ENCODE measurements at regions not wholly inside any gene's neighbourhood (a gene's known extent, or its start where the extent isn't known, plus 50 kb on each side); places are given as distances from the start of the nearest gene placed in this dataset.

- DNase-seq, result no peak
- Histone ChIP-seq H3K9me3 (replicated peaks) (no peaks in the 10 kb centered on the region), H3K4me3 (no peak overlapping the region), H3K4me1 (no peaks in the 10 kb centered on the region), H3K27me3 (ENCODE audit: low read depth) (no peaks in the 10 kb centered on the region), H3K36me3 (no peaks in the 10 kb centered on the region), H3K27ac (replicated peaks) (no peak overlapping the region)
- TF ChIP-seq CTCF (IDR thresholded peaks at IDR 0.05; ENCODE audit: borderline replicate concordance), result no peak
- intact Hi-C loops (cut with micrococcal nuclease), result no loop called here
These were observed 480.0 kb downstream of the ZNF536 start for GRCh38 chr19:30852168-30852567.

- H3K4me1 ChIP-seq, result no peaks in the 10 kb centered on the region
- H3K27ac ChIP-seq (replicated peaks), result no peak overlapping the region
- H3K9me3 ChIP-seq (replicated peaks), result no peaks in the 10 kb centered on the region
- DNase-seq, result no peak
- H3K4me3 ChIP-seq, result no peak overlapping the region
- H3K27me3 ChIP-seq (ENCODE audit: low read depth), result no peaks in the 10 kb centered on the region
- intact Hi-C loops (cut with micrococcal nuclease), result no loop called here
- no peak for TF ChIP-seq CTCF (IDR thresholded peaks at IDR 0.05; ENCODE audit: borderline replicate concordance)
- H3K36me3 ChIP-seq, result no peaks in the 10 kb centered on the region
These were observed 479.5 kb downstream of the ZNF536 start for GRCh38 chr19:30851646-30852045.

- no peak for DNase-seq
- H3K4me3 ChIP-seq, result no peak overlapping the region
- no peaks in the 10 kb centered on the region for H3K36me3 ChIP-seq
- H3K9me3 ChIP-seq (replicated peaks), result no peaks in the 10 kb centered on the region
- TF ChIP-seq CTCF (IDR thresholded peaks at IDR 0.05; ENCODE audit: borderline replicate concordance), result no peak
- intact Hi-C loops (cut with micrococcal nuclease), result no loop called here
- H3K4me1 ChIP-seq, result no peaks in the 10 kb centered on the region
- no peaks in the 10 kb centered on the region for H3K27me3 ChIP-seq (ENCODE audit: low read depth)
- no peak overlapping the region for H3K27ac ChIP-seq (replicated peaks)
These were observed 476.6 kb downstream of the ZNF536 start for GRCh38 chr19:30848636-30849425.

- no peaks in the 10 kb centered on the region for H3K27me3 ChIP-seq (ENCODE audit: low read depth)
- intact Hi-C loops (cut with micrococcal nuclease), result no loop called here
- no peaks in the 10 kb centered on the region for H3K4me1 ChIP-seq
- no peak overlapping the region for H3K4me3 ChIP-seq
- H3K36me3 ChIP-seq, result no peaks in the 10 kb centered on the region
- no peaks in the 10 kb centered on the region for H3K9me3 ChIP-seq (replicated peaks)
- H3K27ac ChIP-seq (replicated peaks), result no peak overlapping the region
- TF ChIP-seq CTCF (IDR thresholded peaks at IDR 0.05; ENCODE audit: borderline replicate concordance), result no peak
- DNase-seq, result no peak
These were observed 473.9 kb downstream of the ZNF536 start for GRCh38 chr19:30846102-30846501.

- H3K27me3 ChIP-seq (ENCODE audit: low read depth), result no peaks in the 10 kb centered on the region
- intact Hi-C loops (cut with micrococcal nuclease), result no loop called here
- no peak for TF ChIP-seq CTCF (IDR thresholded peaks at IDR 0.05; ENCODE audit: borderline replicate concordance)
- no peak for DNase-seq
- no peak overlapping the region for H3K4me3 ChIP-seq
- H3K36me3 ChIP-seq, result no peaks in the 10 kb centered on the region
- H3K9me3 ChIP-seq (replicated peaks), result no peaks in the 10 kb centered on the region
- H3K27ac ChIP-seq (replicated peaks), result no peak overlapping the region
- H3K4me1 ChIP-seq, result no peaks in the 10 kb centered on the region
These were observed 470.7 kb downstream of the ZNF536 start for GRCh38 chr19:30842926-30843325.

Measured in left ventricle myocardium inferior (tissue), 1 donor.